K562 (cell line): ENCODE measurements at regions not wholly inside any gene's neighbourhood (a gene's known extent, or its start where the extent isn't known, plus 50 kb on each side); places are given as distances from the start of the nearest gene placed in this dataset.

Experiments
- ATAC-seq: fragments of 200-7000 bp; cut with Tn5 transposase; 3 replicates; pipeline ENCODE4 v1.9.1; 2020; ENCODE audit warnings: moderate library complexity
- BruUV-seq: library from RNA; stranded (reverse); fragments of 400-500 nt; replicated peaks from 2 replicates; lab custom pipeline; 2021; lab: Mats Ljungman, UMichigan
- CTCF ChIA-PET: fragments of 300-600 bp; formaldehyde crosslinking; extraction: SDS; loops from one replicate; lab custom pipeline; 2021; ENCODE audit warnings: low intra/inter-chr PET ratio; lab: Yijun Ruan, JAX
- POLR2A ChIA-PET: fragments of 300-600, 350-650 bp; sonication (Branson Sonifier 250); formaldehyde crosslinking; extraction: SDS; loops from one replicate; lab custom pipeline; 2021; ENCODE audit warnings: antibody characterized with exemption, inconsistent platforms; lab: Yijun Ruan, JAX
- DNase-seq, 4 experiments: peaks; one replicate each; pipeline versions ENCODE4 v3.0.0 to v3.0.0-alpha.2; 2011 to 2018; ENCODE audit warnings: low spot score in 3 of 4, mixed read lengths in 3 of 4; ENCODE audit errors: extremely low read depth in 1 of 4
- FAIRE-seq: peaks from 2 replicates; lab custom pipeline; 2011; peaks lifted over from hg19 to GRCh38; lab: Jason Lieb, UNC
- H2AFZ ChIP-seq: 2 replicates; pipeline ENCODE4 v1.6.0; 2011; ENCODE audit warnings: low read depth, low read length, control low read depth, inconsistent platforms
- H3K27ac ChIP-seq: fragments of 200-600 bp; 3 replicates; pipeline ENCODE4 v1.8.0; 2011; ENCODE audit warnings: low read depth, mild to moderate bottlenecking, control low read depth, inconsistent platforms, low read length, moderate library complexity, mixed read lengths; ENCODE audit errors: extremely low read depth
- H3K27me3 ChIP-seq, 2 experiments: fragments of 300-600 bp in 1 of 2; 2 replicates in 1 of 2; 3 replicates in 1 of 2; pipeline versions ENCODE4 v1.6.0 to v1.8.0; 2011; ENCODE audit warnings: inconsistent platforms in 2 of 2, low read length in 2 of 2, mild to moderate bottlenecking in 1 of 2, mixed read lengths in 1 of 2, moderate library complexity in 1 of 2; ENCODE audit not compliant: control insufficient read depth in 2 of 2, insufficient read depth in 2 of 2
- H3K36me3 ChIP-seq: fragments of 300-600 bp; 3 replicates; pipeline ENCODE4 v1.8.0; 2011; ENCODE audit warnings: mild to moderate bottlenecking, low read length, inconsistent platforms; ENCODE audit not compliant: control insufficient read depth, insufficient read depth
- H3K4me1 ChIP-seq, 2 experiments: fragments of 200-600 bp in 1 of 2; replicated peaks in 1 of 2; 2 replicates in 1 of 2; 3 replicates in 1 of 2; pipeline versions ENCODE4 v1.5.1 to v1.8.0; 2011; ENCODE audit warnings: inconsistent platforms in 2 of 2, low read length in 2 of 2, mild to moderate bottlenecking in 1 of 2, mixed read lengths in 1 of 2, moderate library complexity in 1 of 2; ENCODE audit not compliant: control insufficient read depth in 2 of 2, insufficient read depth in 2 of 2
- H3K4me2 ChIP-seq: 2 replicates; pipeline ENCODE4 v1.6.1; 2011; ENCODE audit warnings: low read length, control low read depth, inconsistent platforms, mixed read lengths; ENCODE audit not compliant: insufficient read depth
- H3K4me3 ChIP-seq: fragments of 200-600 bp; sonication (generic), shearing (Covaris generic); 2 replicates; pipeline ENCODE4 v1.5.1; 2016; ENCODE audit warnings: control low read depth, inconsistent platforms
- H3K79me2 ChIP-seq: fragments of 200-600 bp; 3 replicates; pipeline ENCODE4 v1.8.0; 2011; ENCODE audit warnings: low read length, inconsistent platforms; ENCODE audit not compliant: control insufficient read depth, insufficient read depth
- H3K9ac ChIP-seq, 2 experiments: 2 replicates each; pipeline versions ENCODE4 v1.6.0 to v1.6.1; 2011; ENCODE audit warnings: low read depth in 2 of 2, low read length in 2 of 2, control low read depth in 1 of 2, inconsistent platforms in 1 of 2, mild to moderate bottlenecking in 1 of 2, mixed read lengths in 1 of 2; ENCODE audit not compliant: insufficient read depth in 1 of 2
- H3K9me1 ChIP-seq: one replicate; pipeline ENCODE4 v1.6.0; 2011; ENCODE audit warnings: inconsistent platforms, mild to moderate bottlenecking, low read length, moderate library complexity; ENCODE audit not compliant: control insufficient read depth, insufficient read depth
- H3K9me3 ChIP-seq: replicated peaks from 2 replicates; pipeline ENCODE4 v1.5.1; 2011; ENCODE audit warnings: low read depth, low read length, inconsistent platforms; ENCODE audit not compliant: control insufficient read depth, insufficient read depth
- H4K20me1 ChIP-seq: replicated peaks from 2 replicates; pipeline ENCODE4 v1.6.1; 2011; ENCODE audit warnings: low read length, inconsistent platforms, mixed read lengths; ENCODE audit not compliant: control insufficient read depth, insufficient read depth
- ETV1 ChIP-seq: fragments of 450-650 bp; conservative IDR thresholded peaks from 2 replicates; pipeline ENCODE4 v1.6.1; 2016; ENCODE audit warnings: missing genetic modification characterization, control low read depth, low read depth, missing compliant biosample characterization
- GABPA ChIP-seq: fragments of 200-800 bp; sonication (Bioruptor generic); conservative IDR thresholded peaks from 2 replicates; pipeline ENCODE4 v1.6.1; 2016; ENCODE audit warnings: low read depth, missing genetic modification characterization, missing compliant biosample characterization
- IRF9 ChIP-seq: fragments of 450-650 bp; IDR thresholded peaks from 2 replicates; pipeline ENCODE4 v1.6.1; 2016; ENCODE audit warnings: missing biosample characterization, missing genetic modification characterization
- JUND ChIP-seq, 2 experiments: IDR thresholded peaks; 2 replicates in 1 of 2; 3 replicates in 1 of 2; pipeline ENCODE4 v1.6.1; 2011; ENCODE audit warnings: borderline replicate concordance in 2 of 2, low read depth in 2 of 2, low read length in 2 of 2, improper control_type of control experiment in 1 of 2, missing biosample characterization in 1 of 2, missing genetic modification characterization in 1 of 2, missing genetic modification reagents in 1 of 2
- USF2 ChIP-seq: sonication (generic); formaldehyde crosslinking; IDR thresholded peaks from 2 replicates; pipeline ENCODE4 v1.5.0; 2020; ENCODE audit warnings: missing genetic modification reagents
- ZBTB12 ChIP-seq: fragments of 250-450 bp; sonication (Bioruptor Pico); IDR thresholded peaks from 2 replicates; pipeline ENCODE4 v1.4.0; 2020
- ZBTB40 ChIP-seq, 2 experiments: fragments of 450-650 bp in 1 of 2; sonication (generic) in 1 of 2; formaldehyde crosslinking in 1 of 2; IDR thresholded peaks; 2 replicates each; pipeline versions ENCODE4 v1.7.1 to v1.9.0; 2016 to 2022; ENCODE audit warnings: inconsistent platforms in 1 of 2, mild to moderate bottlenecking in 1 of 2, missing genetic modification reagents in 1 of 2
- ZNF668 ChIP-seq: fragments of 250-450 bp; sonication (Bioruptor Pico); IDR thresholded peaks from 2 replicates; pipeline ENCODE4 v1.8.0; 2022; ENCODE audit warnings: mild to moderate bottlenecking, inconsistent platforms
- WGBS: fragments of 100-300 bp; shearing (Covaris generic); methylation state at CpG from one replicate; pipeline ENCODE4 v1.1.6; 2016; ENCODE audit warnings: low coverage, mixed read lengths; ENCODE audit not compliant: insufficient coverage; ENCODE audit errors: missing lambda C conversion rate; 5-methylcytosine and 5-hydroxymethylcytosine counted together
- in situ Hi-C: fragments of 300-500 bp; cut with MboI; formaldehyde crosslinking; loops from 4 replicates; pipeline ENCODE4 v1.15.0; 2018; ENCODE audit warnings: inconsistent platforms, mixed read lengths
- intact Hi-C: fragments of 100-400 bp; cut with micrococcal nuclease; formaldehyde crosslinking; loops from 2 replicates; pipeline ENCODE4 v1.14.2; 2022

- no peaks in the 10 kb centered on the region for H4K20me1 ChIP-seq
- WGBS, result 3% methylated on average over 7 of the region's 7 CpGs
- ATAC-seq, result peak; percentile 73
- intact Hi-C loops, result loop anchor here (5.0 kb wide), 1 partner anchor 233 kb away; no protein-coding TSS in a partner anchor
- peak overlapping the region; percentile 86 for H2AFZ ChIP-seq
- POLR2A ChIA-PET, result interaction anchor here (0.6 kb wide), 2 partner anchors 75 to 317 kb away, joined by 3 to 4 read pairs; no protein-coding TSS in a partner anchor
- H3K4me1 ChIP-seq, result peaks cover 0 to 6% of the 10 kb centered on the region in 2 experiments; a peak in 2 of 5 replicates
- peak; percentile 71 for FAIRE-seq
- peaks cover 0 to 8% of the 10 kb centered on the region in 2 experiments; a peak in 3 of 5 replicates for H3K27me3 ChIP-seq
- no peak overlapping the region for H3K4me3 ChIP-seq
- peak overlapping the region; percentile 72 for H3K4me2 ChIP-seq
- no peak overlapping the region for H3K27ac ChIP-seq
- no peaks in the 10 kb centered on the region; the same call in 1 of the 2 replicates for H3K9me3 ChIP-seq
- CTCF ChIA-PET, result no interaction called here
- BruUV-seq, result no TSS peak
- peak; percentile 29 to 44 (median 35) for DNase-seq
- H3K9ac ChIP-seq, result no peak overlapping the region
- no peaks in the 10 kb centered on the region for H3K9me1 ChIP-seq
- no peaks in the 10 kb centered on the region for H3K36me3 ChIP-seq
- H3K79me2 ChIP-seq, result no peaks in the 10 kb centered on the region
- in situ Hi-C loops, result no loop called here
- no peak for TF ChIP-seq ZNF668 (CRISPR knock-in tag)
- TF ChIP-seq ZBTB40 (IDR thresholded peaks at IDR 0.05), result peak; percentile 78
- TF ChIP-seq ZBTB40 (CRISPR knock-in tag; IDR thresholded peaks at IDR 0.05), result no peak
- TF ChIP-seq ETV1, result peak; percentile 86
- peak; percentile 79 for TF ChIP-seq GABPA (tag)
- 0 out of 2 replicates have a peak, but pooled peaks have one; percentile 7 for TF ChIP-seq ZBTB12 (CRISPR knock-in tag)
- no peak for TF ChIP-seq JUND (IDR thresholded peaks at IDR 0.05; ENCODE audit: borderline replicate concordance, low read depth, low read length)
- TF ChIP-seq JUND (tag; IDR thresholded peaks at IDR 0.05; ENCODE audit: borderline replicate concordance, low read depth, low read length), result 0 out of 3 replicates have a peak, but pooled peaks have one; percentile 27
- peak; percentile 89 for TF ChIP-seq USF2 (CRISPR knock-in tag)
- TF ChIP-seq IRF9, result no peak
These were observed 92.1 kb upstream of the MAP1B start for GRCh38 chr5:72015103-72015548.
